WTC11 (cell line): ENCODE measurements at regions not wholly inside any gene's neighbourhood (a gene's known extent, or its start where the extent isn't known, plus 50 kb on each side); places are given as distances from the start of the nearest gene placed in this dataset.

Experiments
- ATAC-seq: fragments of 200-7000 bp; cut with Tn5 transposase; 2 replicates; pipeline ENCODE4 v1.10.0; 2021; ENCODE audit warnings: mild to moderate bottlenecking, moderate library complexity
- CTCF ChIA-PET: fragments of 300-600 bp; sonication (Branson Sonifier 250); formaldehyde crosslinking; loops from one replicate; lab custom pipeline; 2021; ENCODE audit warnings: antibody characterized with exemption; lab: Charles Lee
- POLR2A ChIA-PET: fragments of 350-600 bp; sonication (Branson Sonifier 250); formaldehyde crosslinking; loops from one replicate; lab custom pipeline; 2021; ENCODE audit warnings: antibody characterized with exemption; lab: Charles Lee
- DNase-seq: peaks from one replicate; pipeline ENCODE4 v3.0.0; 2021; ENCODE audit warnings: low spot score
- H3K27ac Mint-ChIP-seq: 2 replicates; pipeline ENCODE4 v1.8.0; 2021; ENCODE audit warnings: mixed read lengths
- H3K27me3 Mint-ChIP-seq: 2 replicates; pipeline ENCODE4 v1.8.0; 2021; ENCODE audit warnings: low read depth, mild to moderate bottlenecking, moderate library complexity, mixed read lengths
- H3K36me3 Mint-ChIP-seq: 2 replicates; pipeline ENCODE4 v1.8.0; 2021; ENCODE audit warnings: mixed read lengths
- H3K4me1 Mint-ChIP-seq: 2 replicates; pipeline ENCODE4 v1.8.0; 2022; ENCODE audit warnings: mixed read lengths
- H3K4me3 Mint-ChIP-seq: 2 replicates; pipeline ENCODE4 v1.8.0; 2021; ENCODE audit warnings: mild to moderate bottlenecking, moderate library complexity, mixed read lengths
- H3K9me3 Mint-ChIP-seq: 2 replicates; pipeline ENCODE4 v1.8.0; 2021; ENCODE audit warnings: mixed read lengths
- CBFB ChIP-seq: sonication (generic); formaldehyde crosslinking; IDR thresholded peaks from 2 replicates; pipeline ENCODE4 v1.8.1; 2022; ENCODE audit warnings: mild to moderate bottlenecking, low read depth, missing genetic modification reagents
- ELF4 ChIP-seq: sonication (generic); formaldehyde crosslinking; IDR thresholded peaks from 2 replicates; pipeline ENCODE4 v1.8.1; 2022; ENCODE audit warnings: low read depth, mild to moderate bottlenecking, moderate library complexity, missing genetic modification reagents
- FOXK1 ChIP-seq: sonication (generic); formaldehyde crosslinking; IDR thresholded peaks from 2 replicates; pipeline ENCODE4 v1.8.0; 2022; ENCODE audit warnings: mild to moderate bottlenecking, moderate library complexity, missing genetic modification reagents
- HMGA2 ChIP-seq: fragments of 250-450 bp; sonication (Bioruptor Pico); IDR thresholded peaks from 2 replicates; pipeline ENCODE4 v1.4.0; 2021; ENCODE audit warnings: mild to moderate bottlenecking, moderate library complexity
- IRF1 ChIP-seq: sonication (generic); formaldehyde crosslinking; IDR thresholded peaks from 2 replicates; pipeline ENCODE4 v1.8.0; 2023; ENCODE audit warnings: missing genetic modification reagents
- MLX ChIP-seq: sonication (generic); formaldehyde crosslinking; IDR thresholded peaks from 2 replicates; pipeline ENCODE4 v1.8.1; 2023; ENCODE audit warnings: mild to moderate bottlenecking, missing genetic modification reagents, moderate library complexity
- MYBL2 ChIP-seq: sonication (generic); formaldehyde crosslinking; IDR thresholded peaks from 2 replicates; pipeline ENCODE4 v1.8.1; 2023; ENCODE audit warnings: mild to moderate bottlenecking, moderate library complexity, missing genetic modification reagents
- NR1H2 ChIP-seq: sonication (generic); formaldehyde crosslinking; IDR thresholded peaks from 2 replicates; pipeline ENCODE4 v1.9.0; 2021; ENCODE audit warnings: mild to moderate bottlenecking, moderate library complexity, missing genetic modification reagents
- TCF7 ChIP-seq: sonication (generic); formaldehyde crosslinking; IDR thresholded peaks from 2 replicates; pipeline ENCODE4 v1.8.0; 2022; ENCODE audit warnings: mild to moderate bottlenecking, low read depth, missing genetic modification reagents, moderate library complexity
- TP53 ChIP-seq: sonication (generic); formaldehyde crosslinking; IDR thresholded peaks from 2 replicates; pipeline ENCODE4 v1.8.1; 2023; ENCODE audit warnings: mild to moderate bottlenecking, missing genetic modification reagents
- ZBTB43 ChIP-seq: sonication (generic); formaldehyde crosslinking; IDR thresholded peaks from 2 replicates; pipeline ENCODE4 v1.8.1; 2023; ENCODE audit warnings: mild to moderate bottlenecking, missing genetic modification reagents
- ZMAT4 ChIP-seq: fragments of 250-450 bp; sonication (Bioruptor Pico); IDR thresholded peaks from 2 replicates; pipeline ENCODE4 v1.9.0; 2021; ENCODE audit warnings: mild to moderate bottlenecking
- ZNF121 ChIP-seq: sonication (generic); formaldehyde crosslinking; IDR thresholded peaks from 2 replicates; pipeline ENCODE4 v1.8.0; 2023; ENCODE audit warnings: missing genetic modification reagents
- ZNF232 ChIP-seq: sonication (generic); formaldehyde crosslinking; IDR thresholded peaks from 2 replicates; pipeline ENCODE4 v1.8.0; 2022; ENCODE audit warnings: mild to moderate bottlenecking, missing genetic modification reagents
- ZNF263 ChIP-seq: sonication (generic); formaldehyde crosslinking; IDR thresholded peaks from 2 replicates; pipeline ENCODE4 v1.8.1; 2022; ENCODE audit warnings: low read depth, mild to moderate bottlenecking, moderate library complexity, missing genetic modification reagents
- ZNF281 ChIP-seq: sonication (generic); formaldehyde crosslinking; IDR thresholded peaks from 2 replicates; pipeline ENCODE4 v1.8.0; 2023; ENCODE audit warnings: mild to moderate bottlenecking, missing genetic modification reagents
- ZNF396 ChIP-seq: fragments of 250-450 bp; sonication (Bioruptor Pico); IDR thresholded peaks from 2 replicates; pipeline ENCODE4 v1.8.0; 2021; ENCODE audit warnings: mild to moderate bottlenecking, moderate library complexity, borderline replicate concordance

GRCh38 chr10:63703740-63704345 is 182.6 kb downstream of the REEP3 start:
- ATAC-seq (no peak; the same call in 1 of the 2 replicates), DNase-seq (no peak)
- Mint-ChIP-seq H3K36me3 (peaks cover 3% of the 10 kb centered on the region; the same call in 1 of the 2 replicates), H3K9me3 (peaks cover 16% of the 10 kb centered on the region), H3K27me3 (no peaks in the 10 kb centered on the region), H3K4me3 (no peak overlapping the region), H3K4me1 (peaks cover 30% of the 10 kb centered on the region), H3K27ac (peak overlapping the region; percentile 11; the same call in 1 of the 2 replicates)
- no peak for TF ChIP-seq ZNF281
- no peak for TF ChIP-seq ZMAT4 (CRISPR knock-in tag)
- POLR2A ChIA-PET, result no interaction called here
- CTCF ChIA-PET, result interaction anchor here (0.6 to 2.2 kb wide), 4 partner anchors 9 to 70 kb away, joined by 3 to 11 read pairs (median 6); no protein-coding TSS in a partner anchor

GRCh38 chr10:63707254-63707910 is 186.2 kb downstream of the REEP3 start:
- no peak for TF ChIP-seq ZBTB43
- TF ChIP-seq ZNF232 (CRISPR knock-in tag), result no peak
- no peak for TF ChIP-seq FOXK1
- H3K27ac Mint-ChIP-seq, result no peak overlapping the region

GRCh38 chr10:63708421-63708820 is 187.2 kb downstream of the REEP3 start:
- CTCF ChIA-PET, result no interaction called here
- H3K9me3 Mint-ChIP-seq, result peaks cover 14% of the 10 kb centered on the region
- POLR2A ChIA-PET, result no interaction called here
- H3K36me3 Mint-ChIP-seq, result peaks cover 3% of the 10 kb centered on the region; the same call in 1 of the 2 replicates
- peaks cover 41% of the 10 kb centered on the region for H3K4me1 Mint-ChIP-seq
- peaks cover 3% of the 10 kb centered on the region; the same call in 1 of the 2 replicates for H3K27me3 Mint-ChIP-seq
- TF ChIP-seq ELF4 (CRISPR knock-in tag) (no peak), HMGA2 (CRISPR knock-in tag) (no peak), NR1H2 (no peak), TP53 (CRISPR knock-in tag) (no peak), ZNF121 (no peak), MLX (no peak), ZNF263 (CRISPR knock-in tag) (no peak), ZNF396 (CRISPR knock-in tag) (no peak), IRF1 (CRISPR knock-in tag) (no peak), MYBL2 (CRISPR knock-in tag) (no peak), CBFB (no peak), TCF7 (CRISPR knock-in tag) (no peak)
- no peak for DNase-seq
- H3K4me3 Mint-ChIP-seq, result no peak overlapping the region
- ATAC-seq, result no peak
- no peak overlapping the region for H3K27ac Mint-ChIP-seq

More at GRCh38 chr10:63707254-63707910, 186.2 kb downstream of the REEP3 start:
- peaks cover 3% of the 10 kb centered on the region; the same call in 1 of the 2 replicates for H3K27me3 Mint-ChIP-seq
- POLR2A ChIA-PET, result no interaction called here
- peaks cover 37% of the 10 kb centered on the region for H3K4me1 Mint-ChIP-seq
- peaks cover 3% of the 10 kb centered on the region; the same call in 1 of the 2 replicates for H3K36me3 Mint-ChIP-seq
- H3K9me3 Mint-ChIP-seq, result peaks cover 16% of the 10 kb centered on the region
- DNase-seq (no peak), ATAC-seq (no peak)
- CTCF ChIA-PET, result interaction anchor here (1.5 kb wide), 1 partner anchor 549 kb away, joined by 4 read pairs; no protein-coding TSS in a partner anchor
- no peak overlapping the region for H3K4me3 Mint-ChIP-seq
